Tibial nerve (tissue), 4 donors: ENCODE measurements at regions not wholly inside any gene's neighbourhood (a gene's known extent, or its start where the extent isn't known, plus 50 kb on each side); places are given as distances from the start of the nearest gene placed in this dataset.

Source experiments
- DNase-seq, 2 donors: peaks; one replicate each; pipeline ENCODE4 v3.0.0-alpha.2; 2019; ENCODE audit warnings: low spot score in 2 of 2
- H3K27ac ChIP-seq, 4 donors: fragments of 200-600 bp; sonication (generic) in 3 of 4; one replicate each; pipeline ENCODE4 v1.5.1; 2017 to 2019; ENCODE audit warnings: mild to moderate bottlenecking in 1 of 4
- H3K27me3 ChIP-seq, 2 donors: fragments of 200-600 bp; sonication (generic) in 1 of 2; one replicate each; pipeline versions ENCODE4 v1.5.1 to v1.6.0; 2017 to 2019
- H3K36me3 ChIP-seq, 3 donors: fragments of 200-600 bp; sonication (generic); one replicate each; pipeline ENCODE4 v1.5.1; 2018 to 2019
- H3K4me1 ChIP-seq, 4 donors: fragments of 200-600 bp; sonication (generic) in 3 of 4; one replicate each; pipeline ENCODE4 v1.5.1; 2017 to 2019
- H3K4me3 ChIP-seq, 4 donors: fragments of 200-600 bp; sonication (generic) in 3 of 4; one replicate each; pipeline ENCODE4 v1.5.1; 2017 to 2019; ENCODE audit warnings: mild to moderate bottlenecking in 1 of 4, moderate library complexity in 1 of 4
- H3K9me3 ChIP-seq, 4 donors: fragments of 200-600 bp; sonication (generic) in 3 of 4; one replicate each; pipeline ENCODE4 v1.5.1; 2017 to 2019
- CTCF ChIP-seq, 5 experiments: fragments of 200-600 bp in 3 of 5; fragments of 450-650 bp in 2 of 5; sonication (generic) in 3 of 5; IDR thresholded peaks; one replicate each; pipeline ENCODE4 v1.5.1; 2016 to 2019; ENCODE audit warnings: antibody characterized with exemption in 5 of 5, mild to moderate bottlenecking in 3 of 5, moderate library complexity in 2 of 5
- EP300 ChIP-seq, 2 donors: sonication (generic); formaldehyde crosslinking; IDR thresholded peaks; one replicate each; pipeline ENCODE4 v1.6.1; 2017; ENCODE audit warnings: antibody characterized with exemption in 2 of 2, mild to moderate bottlenecking in 1 of 2
- POLR2A ChIP-seq, 2 donors: fragments of 450-650 bp; IDR thresholded peaks; one replicate each; pipeline ENCODE4 v1.6.1; 2017; ENCODE audit warnings: antibody characterized with exemption in 2 of 2, mild to moderate bottlenecking in 2 of 2, moderate library complexity in 2 of 2
- WGBS, 2 donors: methylation state at CpG; one replicate each; pipeline ENCODE4 v1.1.5; 2018; 5-methylcytosine and 5-hydroxymethylcytosine counted together

GRCh38 chr5:147084702-147085101, 150.1 kb upstream of the STK32A start:
- H3K27ac ChIP-seq, result peak overlapping the region in 2 of 4 donors; percentile 83 to 92
- peaks cover 0 to 23% (median 0%) of the 10 kb centered on the region in 4 donors for H3K4me1 ChIP-seq
- TF ChIP-seq POLR2A (IDR thresholded peaks at IDR 0.05), result no peak
- no peak for TF ChIP-seq CTCF (IDR thresholded peaks at IDR 0.05)
- no peak for TF ChIP-seq EP300 (IDR thresholded peaks at IDR 0.05)
- H3K9me3 ChIP-seq, result no peaks in the 10 kb centered on the region
- H3K27me3 ChIP-seq, result no peaks in the 10 kb centered on the region
- no peaks in the 10 kb centered on the region for H3K36me3 ChIP-seq
- no peak for DNase-seq
- 44 to 64% methylated on average over 1 of the region's 1 CpG for WGBS, 2 donors
- H3K4me3 ChIP-seq, result no peak overlapping the region

- TF ChIP-seq POLR2A (IDR thresholded peaks at IDR 0.05), result no peak
- TF ChIP-seq EP300 (IDR thresholded peaks at IDR 0.05), result no peak
- TF ChIP-seq CTCF (IDR thresholded peaks at IDR 0.05), result no peak
- no peaks in the 10 kb centered on the region for H3K9me3 ChIP-seq
- no peak for DNase-seq
- H3K36me3 ChIP-seq, result no peaks in the 10 kb centered on the region
- H3K4me1 ChIP-seq, result peaks cover 0 to 23% (median 0%) of the 10 kb centered on the region in 4 donors
- no peaks in the 10 kb centered on the region for H3K27me3 ChIP-seq
- peak overlapping the region in 2 of 4 donors; percentile 81 to 83 for H3K27ac ChIP-seq
- H3K4me3 ChIP-seq, result no peak overlapping the region
- 42 to 43% methylated on average over 7 of the region's 7 CpGs for WGBS, 2 donors
Observed at GRCh38 chr5:147085409-147085808, 149.4 kb upstream of the STK32A start.

- no peak overlapping the region for H3K27ac ChIP-seq
- H3K4me1 ChIP-seq, result peaks cover 0 to 7% (median 0%) of the 10 kb centered on the region in 4 donors
- no peaks in the 10 kb centered on the region for H3K27me3 ChIP-seq
- 28 to 48% methylated on average over 2 of the region's 2 CpGs for WGBS, 2 donors
- no peak overlapping the region for H3K4me3 ChIP-seq
- DNase-seq, result no peak
- no peaks in the 10 kb centered on the region for H3K36me3 ChIP-seq
- H3K9me3 ChIP-seq, result no peaks in the 10 kb centered on the region
- TF ChIP-seq EP300 (IDR thresholded peaks at IDR 0.05), result no peak
- TF ChIP-seq POLR2A (IDR thresholded peaks at IDR 0.05), result no peak
- TF ChIP-seq CTCF (IDR thresholded peaks at IDR 0.05), result no peak
Observed at GRCh38 chr5:147092044-147092443, 142.8 kb upstream of the STK32A start.

GRCh38 chr5:147093138-147093537, 141.7 kb upstream of the STK32A start:
- Histone ChIP-seq H3K4me3 (no peak overlapping the region), H3K27ac (no peak overlapping the region), H3K27me3 (no peaks in the 10 kb centered on the region), H3K36me3 (no peaks in the 10 kb centered on the region), H3K9me3 (no peaks in the 10 kb centered on the region), H3K4me1 (peaks cover 0 to 10% (median 4%) of the 10 kb centered on the region in 4 donors)
- WGBS, 2 donors, result 66 to 72% methylated on average over 2 of the region's 2 CpGs
- TF ChIP-seq POLR2A (IDR thresholded peaks at IDR 0.05) (no peak), EP300 (IDR thresholded peaks at IDR 0.05) (no peak), CTCF (IDR thresholded peaks at IDR 0.05) (no peak)
- DNase-seq, result no peak

- Histone ChIP-seq H3K4me3 (no peak overlapping the region), H3K4me1 (peaks cover 0 to 24% (median 4%) of the 10 kb centered on the region in 4 donors), H3K9me3 (no peaks in the 10 kb centered on the region), H3K27me3 (no peaks in the 10 kb centered on the region), H3K27ac (no peak overlapping the region), H3K36me3 (no peaks in the 10 kb centered on the region)
- TF ChIP-seq EP300 (IDR thresholded peaks at IDR 0.05), result no peak
- no peak for TF ChIP-seq POLR2A (IDR thresholded peaks at IDR 0.05)
- no peak for TF ChIP-seq CTCF (IDR thresholded peaks at IDR 0.05)
- 68% methylated on average over 2 of the region's 2 CpGs for WGBS, 2 donors
- DNase-seq, result no peak
Observed at GRCh38 chr5:147095740-147096139, 139.1 kb upstream of the STK32A start.
